ENCODE measurements at regions not wholly inside any gene's neighbourhood (a gene's known extent, or its start where the extent isn't known, plus 50 kb on each side); places are given as distances from the start of the nearest gene placed in this dataset.
A peak's percentile ranks its signal among the peaks of the same experiment; 100 is the strongest.

DNA sequence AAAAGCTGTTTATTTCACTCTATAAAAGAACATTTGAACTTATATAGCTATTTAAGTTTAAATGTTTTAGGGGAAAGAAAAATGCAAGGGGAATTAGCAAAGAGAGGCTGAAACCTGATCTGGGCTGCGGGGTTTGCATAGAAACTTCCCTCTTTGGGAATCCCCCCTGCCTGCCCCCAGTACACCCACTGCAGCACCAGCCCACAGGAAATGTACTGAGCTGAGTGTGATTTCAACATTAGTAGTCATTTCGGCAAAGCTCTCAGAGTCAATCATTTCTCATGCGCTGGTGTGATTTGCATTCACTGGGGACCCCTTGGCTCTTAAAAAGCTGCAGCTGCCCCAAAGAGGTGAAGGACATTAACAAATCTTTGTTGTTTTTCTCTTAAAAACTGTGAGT, 859.4 kb downstream of the MAFB start:
- ATAC-seq, result peak; percentile 52; the same call in 1 of the 2 replicates

DNA sequence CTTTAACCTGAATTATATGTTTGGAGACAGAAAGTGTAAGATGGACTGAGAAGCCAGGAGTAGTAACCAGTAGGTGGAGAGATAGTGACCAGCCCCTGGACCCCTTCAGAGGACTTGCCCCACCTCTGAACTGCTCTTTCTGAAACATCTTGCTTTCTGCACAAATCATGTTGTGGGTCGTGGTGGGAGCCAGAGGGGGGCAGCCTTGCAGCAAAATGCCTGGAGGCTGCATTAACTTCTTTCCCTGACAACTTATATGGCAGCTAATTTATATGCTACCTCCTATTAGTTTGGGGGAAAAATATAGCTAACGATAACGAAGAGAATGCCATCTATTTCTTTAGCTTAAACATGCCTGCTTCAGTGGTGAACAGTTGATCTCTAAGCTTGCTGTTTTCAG, 859.8 kb downstream of the MAFB start:
- Mint-ChIP-seq H3K27ac (no peak overlapping the region), H3K36me3 (no peaks in the 10 kb centered on the region), H3K27me3 (ENCODE audit: low read depth) (no peaks in the 10 kb centered on the region), H3K4me3 (no peak overlapping the region), H3K4me1 (peaks cover 18% of the 10 kb centered on the region), H3K9me3 (no peaks in the 10 kb centered on the region)
- ChIA-PET CTCF (interaction anchor here (0.7 to 3.2 kb wide), 22 partner anchors 9 to 861 kb away, joined by 3 to 47 read pairs (median 4); no protein-coding TSS in a partner anchor), POLR2A (no interaction called here)
- ATAC-seq, result peak; percentile 88
- TF ChIP-seq, protein P1, sequence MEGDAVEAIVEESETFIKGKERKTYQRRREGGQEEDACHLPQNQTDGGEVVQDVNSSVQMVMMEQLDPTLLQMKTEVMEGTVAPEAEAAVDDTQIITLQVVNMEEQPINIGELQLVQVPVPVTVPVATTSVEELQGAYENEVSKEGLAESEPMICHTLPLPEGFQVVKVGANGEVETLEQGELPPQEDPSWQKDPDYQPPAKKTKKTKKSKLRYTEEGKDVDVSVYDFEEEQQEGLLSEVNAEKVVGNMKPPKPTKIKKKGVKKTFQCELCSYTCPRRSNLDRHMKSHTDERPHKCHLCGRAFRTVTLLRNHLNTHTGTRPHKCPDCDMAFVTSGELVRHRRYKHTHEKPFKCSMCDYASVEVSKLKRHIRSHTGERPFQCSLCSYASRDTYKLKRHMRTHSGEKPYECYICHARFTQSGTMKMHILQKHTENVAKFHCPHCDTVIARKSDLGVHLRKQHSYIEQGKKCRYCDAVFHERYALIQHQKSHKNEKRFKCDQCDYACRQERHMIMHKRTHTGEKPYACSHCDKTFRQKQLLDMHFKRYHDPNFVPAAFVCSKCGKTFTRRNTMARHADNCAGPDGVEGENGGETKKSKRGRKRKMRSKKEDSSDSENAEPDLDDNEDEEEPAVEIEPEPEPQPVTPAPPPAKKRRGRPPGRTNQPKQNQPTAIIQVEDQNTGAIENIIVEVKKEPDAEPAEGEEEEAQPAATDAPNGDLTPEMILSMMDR (IDR thresholded peaks at IDR 0.05), result peak; percentile 25; the same call in 1 of the 2 replicates
- TF ChIP-seq, protein P2, sequence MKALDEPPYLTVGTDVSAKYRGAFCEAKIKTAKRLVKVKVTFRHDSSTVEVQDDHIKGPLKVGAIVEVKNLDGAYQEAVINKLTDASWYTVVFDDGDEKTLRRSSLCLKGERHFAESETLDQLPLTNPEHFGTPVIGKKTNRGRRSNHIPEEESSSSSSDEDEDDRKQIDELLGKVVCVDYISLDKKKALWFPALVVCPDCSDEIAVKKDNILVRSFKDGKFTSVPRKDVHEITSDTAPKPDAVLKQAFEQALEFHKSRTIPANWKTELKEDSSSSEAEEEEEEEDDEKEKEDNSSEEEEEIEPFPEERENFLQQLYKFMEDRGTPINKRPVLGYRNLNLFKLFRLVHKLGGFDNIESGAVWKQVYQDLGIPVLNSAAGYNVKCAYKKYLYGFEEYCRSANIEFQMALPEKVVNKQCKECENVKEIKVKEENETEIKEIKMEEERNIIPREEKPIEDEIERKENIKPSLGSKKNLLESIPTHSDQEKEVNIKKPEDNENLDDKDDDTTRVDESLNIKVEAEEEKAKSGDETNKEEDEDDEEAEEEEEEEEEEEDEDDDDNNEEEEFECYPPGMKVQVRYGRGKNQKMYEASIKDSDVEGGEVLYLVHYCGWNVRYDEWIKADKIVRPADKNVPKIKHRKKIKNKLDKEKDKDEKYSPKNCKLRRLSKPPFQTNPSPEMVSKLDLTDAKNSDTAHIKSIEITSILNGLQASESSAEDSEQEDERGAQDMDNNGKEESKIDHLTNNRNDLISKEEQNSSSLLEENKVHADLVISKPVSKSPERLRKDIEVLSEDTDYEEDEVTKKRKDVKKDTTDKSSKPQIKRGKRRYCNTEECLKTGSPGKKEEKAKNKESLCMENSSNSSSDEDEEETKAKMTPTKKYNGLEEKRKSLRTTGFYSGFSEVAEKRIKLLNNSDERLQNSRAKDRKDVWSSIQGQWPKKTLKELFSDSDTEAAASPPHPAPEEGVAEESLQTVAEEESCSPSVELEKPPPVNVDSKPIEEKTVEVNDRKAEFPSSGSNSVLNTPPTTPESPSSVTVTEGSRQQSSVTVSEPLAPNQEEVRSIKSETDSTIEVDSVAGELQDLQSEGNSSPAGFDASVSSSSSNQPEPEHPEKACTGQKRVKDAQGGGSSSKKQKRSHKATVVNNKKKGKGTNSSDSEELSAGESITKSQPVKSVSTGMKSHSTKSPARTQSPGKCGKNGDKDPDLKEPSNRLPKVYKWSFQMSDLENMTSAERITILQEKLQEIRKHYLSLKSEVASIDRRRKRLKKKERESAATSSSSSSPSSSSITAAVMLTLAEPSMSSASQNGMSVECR (CRISPR knock-in tag; IDR thresholded peaks at IDR 0.05; ENCODE audit: borderline replicate concordance), result no peak
- peak; percentile 48 for DNase-seq (ENCODE audit: low spot score)

More for the DNA sequence above, 859.4 kb downstream of the MAFB start:
- Mint-ChIP-seq H3K36me3 (no peaks in the 10 kb centered on the region), H3K9me3 (no peaks in the 10 kb centered on the region), H3K4me3 (no peak overlapping the region), H3K27me3 (ENCODE audit: low read depth) (no peaks in the 10 kb centered on the region), H3K4me1 (peaks cover 18% of the 10 kb centered on the region), H3K27ac (no peak overlapping the region)
- ChIA-PET POLR2A (interaction anchor here (0.6 kb wide), 1 partner anchor 598 kb away, joined by 3 read pairs; no protein-coding TSS in a partner anchor), CTCF (interaction anchor here (0.7 to 3.2 kb wide), 23 partner anchors 9 to 953 kb away, joined by 3 to 47 read pairs (median 4); no protein-coding TSS in a partner anchor)
- TF ChIP-seq NFE2L1 (CRISPR knock-in tag; IDR thresholded peaks at IDR 0.05), result no peak
- no peak for DNase-seq (ENCODE audit: low spot score)

DNA sequence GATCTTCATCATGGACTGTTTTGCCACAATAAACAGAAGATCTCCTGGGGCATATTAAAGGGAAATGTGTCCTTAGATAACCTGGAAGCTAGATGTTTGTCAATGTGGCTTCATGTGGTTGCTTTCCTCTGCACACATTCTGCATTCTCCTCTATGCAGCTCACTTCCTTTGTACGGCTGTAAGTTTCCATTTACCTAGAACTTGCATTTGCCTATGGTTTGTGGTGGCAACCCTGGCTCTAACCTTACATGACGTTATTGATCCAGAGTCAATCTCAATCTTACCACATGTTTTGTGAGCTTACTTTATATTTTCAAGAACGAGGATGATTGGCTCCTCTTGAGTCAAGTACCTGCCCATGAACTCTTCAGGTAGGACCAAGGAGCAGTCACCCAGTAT, 863.1 kb downstream of the MAFB start:
- Mint-ChIP-seq H3K36me3 (no peaks in the 10 kb centered on the region), H3K9me3 (no peaks in the 10 kb centered on the region), H3K27ac (no peak overlapping the region), H3K27me3 (ENCODE audit: low read depth) (no peaks in the 10 kb centered on the region), H3K4me3 (no peak overlapping the region), H3K4me1 (peaks cover 18% of the 10 kb centered on the region)
- CTCF ChIA-PET, result interaction anchor here (1.4 kb wide), 1 partner anchor 48 kb away, joined by 3 read pairs; no protein-coding TSS in a partner anchor
- POLR2A ChIA-PET, result no interaction called here
- no peak for ATAC-seq
- DNase-seq (ENCODE audit: low spot score), result no peak
- TF ChIP-seq KAT7 (CRISPR knock-in tag; IDR thresholded peaks at IDR 0.05; ENCODE audit: borderline replicate concordance) (no peak), SMAD4 (CRISPR knock-in tag; IDR thresholded peaks at IDR 0.05) (no peak), RELA (CRISPR knock-in tag; IDR thresholded peaks at IDR 0.05; ENCODE audit: borderline replicate concordance) (no peak), NR1H2 (CRISPR knock-in tag; IDR thresholded peaks at IDR 0.05) (no peak), GRHL2 (CRISPR knock-in tag; IDR thresholded peaks at IDR 0.05; ENCODE audit: insufficient replicate concordance, severe bottlenecking) (no peak), JUN (CRISPR knock-in tag; IDR thresholded peaks at IDR 0.05) (no peak), TEAD1 (CRISPR knock-in tag; IDR thresholded peaks at IDR 0.05) (no peak), SP1 (CRISPR knock-in tag; conservative IDR thresholded peaks at IDR 0.05) (no peak)
- TF ChIP-seq, protein P3, sequence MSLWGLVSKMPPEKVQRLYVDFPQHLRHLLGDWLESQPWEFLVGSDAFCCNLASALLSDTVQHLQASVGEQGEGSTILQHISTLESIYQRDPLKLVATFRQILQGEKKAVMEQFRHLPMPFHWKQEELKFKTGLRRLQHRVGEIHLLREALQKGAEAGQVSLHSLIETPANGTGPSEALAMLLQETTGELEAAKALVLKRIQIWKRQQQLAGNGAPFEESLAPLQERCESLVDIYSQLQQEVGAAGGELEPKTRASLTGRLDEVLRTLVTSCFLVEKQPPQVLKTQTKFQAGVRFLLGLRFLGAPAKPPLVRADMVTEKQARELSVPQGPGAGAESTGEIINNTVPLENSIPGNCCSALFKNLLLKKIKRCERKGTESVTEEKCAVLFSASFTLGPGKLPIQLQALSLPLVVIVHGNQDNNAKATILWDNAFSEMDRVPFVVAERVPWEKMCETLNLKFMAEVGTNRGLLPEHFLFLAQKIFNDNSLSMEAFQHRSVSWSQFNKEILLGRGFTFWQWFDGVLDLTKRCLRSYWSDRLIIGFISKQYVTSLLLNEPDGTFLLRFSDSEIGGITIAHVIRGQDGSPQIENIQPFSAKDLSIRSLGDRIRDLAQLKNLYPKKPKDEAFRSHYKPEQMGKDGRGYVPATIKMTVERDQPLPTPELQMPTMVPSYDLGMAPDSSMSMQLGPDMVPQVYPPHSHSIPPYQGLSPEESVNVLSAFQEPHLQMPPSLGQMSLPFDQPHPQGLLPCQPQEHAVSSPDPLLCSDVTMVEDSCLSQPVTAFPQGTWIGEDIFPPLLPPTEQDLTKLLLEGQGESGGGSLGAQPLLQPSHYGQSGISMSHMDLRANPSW (CRISPR knock-in tag; conservative IDR thresholded peaks at IDR 0.05; ENCODE audit: low read depth), result no peak
- TF ChIP-seq, protein P4, sequence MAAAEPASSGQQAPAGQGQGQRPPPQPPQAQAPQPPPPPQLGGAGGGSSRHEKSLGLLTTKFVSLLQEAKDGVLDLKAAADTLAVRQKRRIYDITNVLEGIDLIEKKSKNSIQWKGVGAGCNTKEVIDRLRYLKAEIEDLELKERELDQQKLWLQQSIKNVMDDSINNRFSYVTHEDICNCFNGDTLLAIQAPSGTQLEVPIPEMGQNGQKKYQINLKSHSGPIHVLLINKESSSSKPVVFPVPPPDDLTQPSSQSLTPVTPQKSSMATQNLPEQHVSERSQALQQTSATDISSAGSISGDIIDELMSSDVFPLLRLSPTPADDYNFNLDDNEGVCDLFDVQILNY (CRISPR knock-in tag; IDR thresholded peaks at IDR 0.05), result no peak
- TF ChIP-seq, protein P5, sequence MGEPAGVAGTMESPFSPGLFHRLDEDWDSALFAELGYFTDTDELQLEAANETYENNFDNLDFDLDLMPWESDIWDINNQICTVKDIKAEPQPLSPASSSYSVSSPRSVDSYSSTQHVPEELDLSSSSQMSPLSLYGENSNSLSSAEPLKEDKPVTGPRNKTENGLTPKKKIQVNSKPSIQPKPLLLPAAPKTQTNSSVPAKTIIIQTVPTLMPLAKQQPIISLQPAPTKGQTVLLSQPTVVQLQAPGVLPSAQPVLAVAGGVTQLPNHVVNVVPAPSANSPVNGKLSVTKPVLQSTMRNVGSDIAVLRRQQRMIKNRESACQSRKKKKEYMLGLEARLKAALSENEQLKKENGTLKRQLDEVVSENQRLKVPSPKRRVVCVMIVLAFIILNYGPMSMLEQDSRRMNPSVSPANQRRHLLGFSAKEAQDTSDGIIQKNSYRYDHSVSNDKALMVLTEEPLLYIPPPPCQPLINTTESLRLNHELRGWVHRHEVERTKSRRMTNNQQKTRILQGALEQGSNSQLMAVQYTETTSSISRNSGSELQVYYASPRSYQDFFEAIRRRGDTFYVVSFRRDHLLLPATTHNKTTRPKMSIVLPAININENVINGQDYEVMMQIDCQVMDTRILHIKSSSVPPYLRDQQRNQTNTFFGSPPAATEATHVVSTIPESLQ (CRISPR knock-in tag; IDR thresholded peaks at IDR 0.05), result no peak
- TF ChIP-seq, protein P6, sequence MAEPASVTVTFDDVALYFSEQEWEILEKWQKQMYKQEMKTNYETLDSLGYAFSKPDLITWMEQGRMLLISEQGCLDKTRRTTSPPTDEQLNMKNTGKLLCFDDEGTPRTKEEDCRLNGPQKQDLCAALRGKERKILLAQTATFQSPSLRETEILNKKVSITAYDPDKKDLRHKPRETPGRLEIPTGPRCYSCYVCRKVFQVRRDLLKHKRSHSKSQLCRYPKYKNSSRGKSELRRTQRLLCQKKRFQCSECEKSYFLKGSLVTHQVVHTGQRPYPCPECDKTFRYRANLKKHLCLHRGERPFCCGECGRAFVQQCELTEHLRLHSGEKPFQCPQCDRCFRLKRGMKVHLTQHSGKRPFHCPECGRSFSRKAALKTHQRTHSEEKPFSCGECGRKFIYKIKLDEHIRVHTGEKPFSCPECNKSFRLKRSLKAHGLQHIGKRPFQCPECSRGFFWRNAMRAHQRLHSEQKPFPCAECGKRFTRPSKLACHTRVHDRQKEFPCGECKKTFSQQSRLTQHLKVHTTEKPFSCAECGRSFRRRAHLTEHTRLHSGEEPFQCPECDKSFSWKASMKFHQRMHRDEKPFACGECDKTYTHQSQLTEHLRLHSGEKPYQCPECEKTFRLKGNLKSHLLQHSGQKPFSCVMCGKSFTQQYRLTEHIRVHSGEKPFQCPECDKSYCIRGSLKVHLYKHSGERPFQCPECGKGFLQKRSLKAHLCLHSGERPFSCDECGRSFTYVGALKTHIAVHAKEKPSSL (CRISPR knock-in tag; conservative IDR thresholded peaks at IDR 0.05), result no peak

Data from WTC11 (cell line).